ENCODE measurements at regions not wholly inside any gene's neighbourhood (a gene's known extent, or its start where the extent isn't known, plus 50 kb on each side); places are given as distances from the start of the nearest gene placed in this dataset.
"Not testable (repeated sequence)": the region's sequence is repeated elsewhere in the genome, so short reads cannot be mapped to it uniquely, and the experiment has no call there.

GRCh38 chr2:122805346-122805745 lies 1049.9 kb downstream of the TSN start:
- DNase-seq: no peak
- no peak for ATAC-seq

- DNase-seq: no peak
- no peak for ATAC-seq
Measured at GRCh38 chr2:122808286-122808969, 1053.0 kb downstream of the TSN start.

GRCh38 chr2:122812214-122812613 lies 1056.8 kb downstream of the TSN start:
- not testable (repeated sequence) for ATAC-seq, DNase-seq

DNA sequence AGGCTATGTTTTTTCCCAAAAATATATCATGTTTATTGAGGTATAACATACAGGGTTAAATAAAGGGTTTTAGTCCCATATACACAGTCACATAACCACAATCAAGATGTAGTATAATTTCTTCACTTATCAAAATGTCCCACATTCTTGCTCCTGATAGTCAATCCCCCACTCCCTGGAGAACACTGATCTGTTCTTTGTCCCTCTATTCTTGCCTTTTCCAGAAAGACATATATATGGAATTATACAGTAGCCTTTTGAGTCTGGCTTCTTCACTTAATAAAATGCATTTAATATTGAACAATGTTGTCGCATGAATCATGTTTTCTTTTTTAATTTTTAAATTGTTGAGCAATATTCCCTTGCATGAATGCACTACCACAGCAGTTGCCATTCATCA lies 1059.7 kb downstream of the TSN start:
- ATAC-seq: no peak
- DNase-seq: no peak

DNA sequence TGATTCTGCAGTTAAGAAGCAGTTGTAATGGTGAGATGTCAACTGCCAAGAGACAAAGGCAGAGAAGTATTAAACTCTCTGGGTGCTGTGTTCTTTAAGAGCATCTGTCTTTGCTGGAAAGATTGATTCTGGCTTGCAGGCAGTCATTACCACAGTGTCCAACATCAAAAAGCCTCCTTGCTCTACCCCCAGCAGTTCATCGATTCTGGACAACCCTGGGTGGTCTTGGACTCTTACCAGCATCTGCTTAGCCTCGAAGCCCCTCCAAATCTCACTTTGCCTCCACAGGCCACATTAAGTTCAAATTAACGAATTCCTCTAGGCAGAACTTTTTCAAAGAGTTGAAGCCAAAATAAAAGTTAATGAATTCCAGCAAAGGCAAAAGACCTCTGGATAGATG lies 1061.4 kb downstream of the TSN start:
- no peak for DNase-seq

GRCh38 chr2:122822319-122822718 lies 1066.9 kb downstream of the TSN start:
- no peak for ATAC-seq
- no peak for DNase-seq

More for the DNA sequence above, 1061.4 kb downstream of the TSN start:
- ATAC-seq: no peak

GRCh38 chr2:122830157-122830556 lies 1074.7 kb downstream of the TSN start:
- no peak for DNase-seq
- ATAC-seq: no peak

GRCh38 chr2:122831649-122832048 lies 1076.2 kb downstream of the TSN start:
- DNase-seq (no peak), ATAC-seq (no peak)

DNA sequence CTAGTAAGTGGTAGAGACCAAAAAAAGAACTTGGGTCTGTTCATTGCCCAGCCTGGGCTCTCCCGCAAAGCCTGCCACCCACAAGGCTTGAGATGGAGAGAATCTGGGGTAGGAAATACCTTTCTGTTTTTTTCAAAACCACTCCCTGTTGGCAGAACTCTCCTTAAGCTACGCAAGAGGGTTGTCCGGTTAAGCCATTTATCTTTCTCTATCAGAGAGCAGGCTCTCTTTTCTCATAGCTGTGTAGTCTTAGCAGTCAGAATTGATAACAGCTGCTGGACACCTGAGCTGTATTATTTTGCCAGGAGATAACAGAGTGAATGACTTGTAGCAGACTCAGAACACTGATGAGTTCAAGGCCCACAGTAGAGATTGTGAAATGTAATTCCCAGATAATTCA lies 1088.1 kb downstream of the TSN start:
- ATAC-seq (no peak), DNase-seq (no peak)

GRCh38 chr2:122851161-122851560 lies 1095.7 kb downstream of the TSN start:
- ATAC-seq (no peak), DNase-seq (no peak)

- ATAC-seq (no peak), DNase-seq (no peak)
Measured at GRCh38 chr2:122851972-122852531, 1096.6 kb downstream of the TSN start.

DNA sequence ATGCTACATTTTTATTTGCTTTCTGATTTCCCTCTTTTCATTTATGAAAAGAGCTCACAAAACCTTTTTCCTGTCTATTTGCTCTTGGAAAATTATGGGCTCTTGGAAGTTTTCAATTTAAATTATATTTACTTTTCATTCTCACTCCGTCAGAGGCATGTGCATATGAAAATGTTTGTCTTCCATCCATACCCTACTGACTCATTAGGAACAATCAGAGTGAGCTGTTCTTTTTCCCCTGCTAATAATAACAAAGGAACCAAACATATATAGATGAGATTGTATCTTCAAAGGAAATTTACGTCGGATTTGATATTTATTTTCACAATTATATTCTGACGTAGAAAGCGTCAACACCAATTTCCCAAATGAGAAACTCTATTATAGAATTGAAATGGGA lies 1101.2 kb downstream of the TSN start:
- DNase-seq: no peak
- no peak for ATAC-seq

GRCh38 chr2:122858075-122858702 lies 1102.7 kb downstream of the TSN start:
- ATAC-seq (no peak), DNase-seq (no peak)

- ATAC-seq (no peak), DNase-seq (no peak)
Measured at GRCh38 chr2:122858813-122859212, 1103.4 kb downstream of the TSN start.

DNA sequence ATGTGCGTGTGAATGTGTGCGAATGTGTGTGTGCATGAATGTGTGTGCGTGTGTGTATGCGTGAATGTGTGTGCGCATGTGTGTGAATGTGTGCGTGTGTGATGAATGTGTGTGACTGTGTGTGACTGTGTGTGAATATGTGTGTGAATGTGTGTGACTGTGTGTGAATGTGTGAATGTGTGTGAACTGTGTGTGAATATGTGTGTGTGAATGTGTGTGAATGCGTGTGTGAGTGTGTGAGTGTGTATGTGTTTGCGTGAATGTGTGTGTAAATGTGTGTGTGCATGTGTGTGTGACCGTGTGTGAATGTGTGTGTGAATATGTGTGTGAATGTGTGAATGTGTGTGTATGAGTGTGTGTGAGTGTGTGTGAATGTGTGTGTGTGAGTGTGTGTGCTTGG lies 1103.8 kb downstream of the TSN start:
- ATAC-seq (no peak), DNase-seq (no peak)

GRCh38 chr2:122863532-122863931 lies 1108.1 kb downstream of the TSN start:
- ATAC-seq: no peak
- DNase-seq: no peak

DNA sequence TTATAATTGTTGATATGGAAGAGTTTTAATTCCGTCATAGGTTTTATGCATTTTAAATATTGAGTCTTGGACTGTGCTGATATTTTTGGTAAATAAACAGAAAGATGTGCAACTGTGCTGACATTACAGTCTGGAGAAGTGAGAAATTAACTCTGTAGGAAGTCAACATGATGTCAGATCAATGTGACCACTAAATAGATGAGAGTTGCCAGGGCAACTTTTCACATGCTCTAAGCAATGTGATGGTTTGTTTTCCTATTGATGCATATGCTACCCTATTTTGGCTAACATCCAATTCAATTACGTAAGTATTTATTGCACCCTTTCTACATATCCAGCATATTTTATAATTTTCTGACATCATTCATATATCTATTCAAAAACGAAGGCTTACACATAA lies 1109.3 kb downstream of the TSN start:
- DNase-seq (no peak), ATAC-seq (no peak)

DNA sequence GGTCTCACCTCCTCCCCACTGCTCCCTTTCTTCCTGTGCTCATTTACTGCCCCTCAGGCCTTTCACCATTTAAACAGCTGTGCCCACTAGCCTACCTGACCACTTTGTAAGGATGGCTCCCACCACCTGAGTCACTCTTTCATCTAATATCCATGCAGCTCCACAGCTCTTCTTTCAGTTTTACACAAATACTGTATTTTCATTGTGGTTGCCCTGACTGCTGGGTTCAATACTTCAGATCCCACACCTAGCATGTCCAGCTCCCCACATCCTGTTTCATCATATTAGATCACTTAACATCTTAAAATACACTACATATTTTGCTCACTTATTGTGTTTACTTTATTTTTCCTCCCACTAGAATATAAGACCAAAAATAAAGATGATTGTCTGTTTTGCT lies 1110.6 kb downstream of the TSN start:
- DNase-seq (no peak), ATAC-seq (no peak)

GRCh38 chr2:122867941-122868340 lies 1112.5 kb downstream of the TSN start:
- DNase-seq (no peak), ATAC-seq (no peak)

- DNase-seq: no peak
- ATAC-seq: no peak
Measured at GRCh38 chr2:122868646-122869275, 1113.3 kb downstream of the TSN start.

GRCh38 chr2:122873951-122874350 lies 1118.5 kb downstream of the TSN start:
- no peak for ATAC-seq
- no peak for DNase-seq

GRCh38 chr2:122875091-122875865 lies 1119.8 kb downstream of the TSN start:
- DNase-seq (no peak), ATAC-seq (no peak)

- no peak for ATAC-seq
- DNase-seq: no peak
Measured at GRCh38 chr2:122883849-122884248, 1128.4 kb downstream of the TSN start.

Measured in stimulated activated naive CD8-positive, alpha-beta T cell treated with anti-CD3 and anti-CD28 coated beads, Interleukin-15, Interleukin-2, amounts not matched to agents 100 U/mL and 50 U/mL, for 24 hours (primary cell).